Effector memory CD4-positive, alpha-beta T cell (primary cell): ENCODE measurements at regions not wholly inside any gene's neighbourhood (a gene's known extent, or its start where the extent isn't known, plus 50 kb on each side); places are given as distances from the start of the nearest gene placed in this dataset.
A peak's percentile ranks its signal among the peaks of the same experiment; 100 is the strongest.

Source experiments
- DNase-seq, 3 donors: peaks; one replicate each; pipeline ENCODE4 v3.0.0-alpha.2; 2020
- H3K27ac ChIP-seq: 2 replicates; pipeline ENCODE4 v1.7.0; 2013; ENCODE audit warnings: mild to moderate bottlenecking, low read length, moderate library complexity; ENCODE audit not compliant: insufficient read depth, poor library complexity, severe bottlenecking
- H3K27me3 ChIP-seq: replicated peaks from 2 replicates; pipeline ENCODE4 v1.7.0; 2013; ENCODE audit warnings: mild to moderate bottlenecking, low read length; ENCODE audit not compliant: insufficient read depth, control insufficient read depth, poor library complexity, severe bottlenecking
- H3K36me3 ChIP-seq: 2 replicates; pipeline ENCODE4 v1.7.0; 2013; ENCODE audit warnings: mild to moderate bottlenecking, low read length, moderate library complexity; ENCODE audit not compliant: control insufficient read depth, insufficient read depth
- H3K4me1 ChIP-seq: 2 replicates; pipeline ENCODE4 v1.7.0; 2013; ENCODE audit warnings: low read length, mild to moderate bottlenecking; ENCODE audit not compliant: control insufficient read depth, insufficient read depth, poor library complexity, severe bottlenecking
- H3K4me3 ChIP-seq: 2 replicates; pipeline ENCODE4 v1.7.0; 2013; ENCODE audit warnings: low read length, low read depth, mild to moderate bottlenecking; ENCODE audit not compliant: insufficient read depth, poor library complexity, severe bottlenecking
- H3K9me3 ChIP-seq: 2 replicates; pipeline ENCODE4 v1.7.0; 2013; ENCODE audit warnings: mild to moderate bottlenecking, low read length, moderate library complexity; ENCODE audit not compliant: control insufficient read depth

GRCh38 chr11:70747285-70747684 lies 349.0 kb downstream of the CTTN start:
- no peaks in the 10 kb centered on the region for H3K36me3 ChIP-seq
- H3K27ac ChIP-seq = no peak overlapping the region
- no peak overlapping the region for H3K4me3 ChIP-seq
- no peaks in the 10 kb centered on the region for H3K9me3 ChIP-seq
- no peaks in the 10 kb centered on the region for H3K4me1 ChIP-seq
- DNase-seq = no peak
- H3K27me3 ChIP-seq = peaks cover 6% of the 10 kb centered on the region

- peaks cover 6% of the 10 kb centered on the region for H3K27me3 ChIP-seq
- no peak for DNase-seq
- H3K27ac ChIP-seq = no peak overlapping the region
- no peaks in the 10 kb centered on the region for H3K9me3 ChIP-seq
- H3K36me3 ChIP-seq = no peaks in the 10 kb centered on the region
- H3K4me1 ChIP-seq = no peaks in the 10 kb centered on the region
- no peak overlapping the region for H3K4me3 ChIP-seq
Measured at GRCh38 chr11:70747921-70748320, 349.6 kb downstream of the CTTN start.

GRCh38 chr11:70751142-70751734 lies 352.9 kb downstream of the CTTN start:
- Histone ChIP-seq H3K27ac (no peak overlapping the region), H3K9me3 (no peaks in the 10 kb centered on the region), H3K4me3 (no peak overlapping the region), H3K4me1 (no peaks in the 10 kb centered on the region), H3K36me3 (no peaks in the 10 kb centered on the region), H3K27me3 (peaks cover 5% of the 10 kb centered on the region)
- DNase-seq = no peak

GRCh38 chr11:70755410-70756158 lies 357.3 kb downstream of the CTTN start:
- no peak overlapping the region for H3K4me3 ChIP-seq
- no peaks in the 10 kb centered on the region for H3K4me1 ChIP-seq
- no peak overlapping the region for H3K27ac ChIP-seq
- peak in 1 of 3 donors; percentile 18 for DNase-seq
- H3K36me3 ChIP-seq = no peaks in the 10 kb centered on the region
- H3K9me3 ChIP-seq = no peaks in the 10 kb centered on the region
- peaks cover 6% of the 10 kb centered on the region for H3K27me3 ChIP-seq

GRCh38 chr11:70756341-70756740 lies 358.0 kb downstream of the CTTN start:
- DNase-seq = no peak
- Histone ChIP-seq H3K9me3 (no peaks in the 10 kb centered on the region), H3K27me3 (peaks cover 6% of the 10 kb centered on the region), H3K4me3 (no peak overlapping the region), H3K4me1 (no peaks in the 10 kb centered on the region), H3K36me3 (no peaks in the 10 kb centered on the region), H3K27ac (no peak overlapping the region)

GRCh38 chr11:70756756-70757155 lies 358.4 kb downstream of the CTTN start:
- peaks cover 6% of the 10 kb centered on the region for H3K27me3 ChIP-seq
- no peak overlapping the region for H3K27ac ChIP-seq

GRCh38 chr11:70757241-70757640 lies 358.9 kb downstream of the CTTN start:
- no peak for DNase-seq
- H3K4me3 ChIP-seq = no peak overlapping the region
- no peaks in the 10 kb centered on the region for H3K36me3 ChIP-seq
- H3K9me3 ChIP-seq = no peaks in the 10 kb centered on the region
- peaks cover 6% of the 10 kb centered on the region for H3K27me3 ChIP-seq
- H3K27ac ChIP-seq = no peak overlapping the region
- no peaks in the 10 kb centered on the region for H3K4me1 ChIP-seq

More at GRCh38 chr11:70756756-70757155, 358.4 kb downstream of the CTTN start:
- H3K9me3 ChIP-seq = no peaks in the 10 kb centered on the region
- DNase-seq = no peak
- H3K4me1 ChIP-seq = no peaks in the 10 kb centered on the region
- H3K36me3 ChIP-seq = no peaks in the 10 kb centered on the region
- no peak overlapping the region for H3K4me3 ChIP-seq

GRCh38 chr11:70758206-70758605 lies 359.9 kb downstream of the CTTN start:
- Histone ChIP-seq H3K36me3 (no peaks in the 10 kb centered on the region), H3K4me1 (no peaks in the 10 kb centered on the region), H3K27ac (no peak overlapping the region), H3K9me3 (no peaks in the 10 kb centered on the region), H3K4me3 (no peak overlapping the region), H3K27me3 (peaks cover 6% of the 10 kb centered on the region)
- DNase-seq = no peak

GRCh38 chr11:70759846-70760245 lies 361.5 kb downstream of the CTTN start:
- no peak for DNase-seq
- Histone ChIP-seq H3K36me3 (no peaks in the 10 kb centered on the region), H3K27me3 (peaks cover 6% of the 10 kb centered on the region), H3K9me3 (no peaks in the 10 kb centered on the region), H3K4me3 (no peak overlapping the region), H3K27ac (no peak overlapping the region), H3K4me1 (no peaks in the 10 kb centered on the region)

- no peak for DNase-seq
- no peaks in the 10 kb centered on the region for H3K9me3 ChIP-seq
- H3K4me1 ChIP-seq = no peaks in the 10 kb centered on the region
- H3K36me3 ChIP-seq = no peaks in the 10 kb centered on the region
- peaks cover 6% of the 10 kb centered on the region for H3K27me3 ChIP-seq
- H3K27ac ChIP-seq = no peak overlapping the region
- no peak overlapping the region for H3K4me3 ChIP-seq
Measured at GRCh38 chr11:70760416-70761020, 362.2 kb downstream of the CTTN start.
